Right atrium auricular region (tissue), 2 donors: ENCODE measurements at regions not wholly inside any gene's neighbourhood (a gene's known extent, or its start where the extent isn't known, plus 50 kb on each side); places are given as distances from the start of the nearest gene placed in this dataset.

Experiments
- DNase-seq: peaks from one replicate; pipeline ENCODE4 v3.0.0-alpha.2; 2019; ENCODE audit warnings: low spot score
- H3K27ac ChIP-seq, 2 donors: fragments of 200-600 bp; sonication (generic); 1 replicate in 1 of 2; 2 replicates in 1 of 2; pipeline ENCODE4 v1.5.1; 2016 to 2019
- H3K27me3 ChIP-seq, 2 donors: fragments of 200-600 bp; sonication (generic); one replicate each; pipeline versions ENCODE4 v1.5.1 to v1.6.0; 2017 to 2019
- H3K36me3 ChIP-seq: fragments of 200-600 bp; sonication (generic); one replicate; pipeline ENCODE4 v1.5.1; 2016
- H3K4me1 ChIP-seq, 2 donors: fragments of 200-600 bp; sonication (generic); one replicate each; pipeline versions ENCODE4 v1.5.1 to v1.6.0; 2017 to 2019
- H3K4me3 ChIP-seq, 2 donors: fragments of 200-600 bp; sonication (generic); 1 replicate in 1 of 2; 2 replicates in 1 of 2; pipeline ENCODE4 v1.5.1; 2017 to 2019; ENCODE audit warnings: mild to moderate bottlenecking in 1 of 2, moderate library complexity in 1 of 2
- H3K9me3 ChIP-seq, 2 donors: fragments of 200-600 bp; sonication (generic); one replicate each; pipeline ENCODE4 v1.5.1; 2019
- TF ChIP-seq, protein P1 (sequence below), 2 donors: fragments of 200-600 bp; sonication (generic); IDR thresholded peaks; one replicate each; pipeline ENCODE4 v1.5.1; 2019; ENCODE audit warnings: antibody characterized with exemption in 2 of 2

- no peaks in the 10 kb centered on the region for H3K9me3 ChIP-seq
- H3K36me3 ChIP-seq, result no peaks in the 10 kb centered on the region
- H3K4me1 ChIP-seq, result no peaks in the 10 kb centered on the region
- TF ChIP-seq, protein P1, sequence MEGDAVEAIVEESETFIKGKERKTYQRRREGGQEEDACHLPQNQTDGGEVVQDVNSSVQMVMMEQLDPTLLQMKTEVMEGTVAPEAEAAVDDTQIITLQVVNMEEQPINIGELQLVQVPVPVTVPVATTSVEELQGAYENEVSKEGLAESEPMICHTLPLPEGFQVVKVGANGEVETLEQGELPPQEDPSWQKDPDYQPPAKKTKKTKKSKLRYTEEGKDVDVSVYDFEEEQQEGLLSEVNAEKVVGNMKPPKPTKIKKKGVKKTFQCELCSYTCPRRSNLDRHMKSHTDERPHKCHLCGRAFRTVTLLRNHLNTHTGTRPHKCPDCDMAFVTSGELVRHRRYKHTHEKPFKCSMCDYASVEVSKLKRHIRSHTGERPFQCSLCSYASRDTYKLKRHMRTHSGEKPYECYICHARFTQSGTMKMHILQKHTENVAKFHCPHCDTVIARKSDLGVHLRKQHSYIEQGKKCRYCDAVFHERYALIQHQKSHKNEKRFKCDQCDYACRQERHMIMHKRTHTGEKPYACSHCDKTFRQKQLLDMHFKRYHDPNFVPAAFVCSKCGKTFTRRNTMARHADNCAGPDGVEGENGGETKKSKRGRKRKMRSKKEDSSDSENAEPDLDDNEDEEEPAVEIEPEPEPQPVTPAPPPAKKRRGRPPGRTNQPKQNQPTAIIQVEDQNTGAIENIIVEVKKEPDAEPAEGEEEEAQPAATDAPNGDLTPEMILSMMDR (IDR thresholded peaks at IDR 0.05), result no peak
- no peak overlapping the region for H3K27ac ChIP-seq
- no peak for DNase-seq
- H3K4me3 ChIP-seq, result no peak overlapping the region
- H3K27me3 ChIP-seq, result no peaks in the 10 kb centered on the region
Measured at GRCh38 chr5:129322968-129323367, 137.1 kb upstream of the ADAMTS19 start.

- H3K9me3 ChIP-seq, result no peaks in the 10 kb centered on the region
- H3K27me3 ChIP-seq, result no peaks in the 10 kb centered on the region
- no peaks in the 10 kb centered on the region for H3K36me3 ChIP-seq
- H3K27ac ChIP-seq, result no peak overlapping the region
- TF ChIP-seq, protein P1 (IDR thresholded peaks at IDR 0.05), result no peak
- no peak for DNase-seq
- H3K4me3 ChIP-seq, result no peak overlapping the region
- H3K4me1 ChIP-seq, result no peaks in the 10 kb centered on the region
Measured at GRCh38 chr5:129341306-129341705, 118.8 kb upstream of the ADAMTS19 start.

- Histone ChIP-seq H3K27ac (no peak overlapping the region), H3K36me3 (no peaks in the 10 kb centered on the region), H3K27me3 (no peaks in the 10 kb centered on the region), H3K9me3 (peaks cover 0 to 1% of the 10 kb centered on the region in 2 donors), H3K4me3 (no peak overlapping the region), H3K4me1 (no peaks in the 10 kb centered on the region)
- DNase-seq, result no peak
- TF ChIP-seq, protein P1 (IDR thresholded peaks at IDR 0.05), result no peak
Measured at GRCh38 chr5:129342796-129343195, 117.3 kb upstream of the ADAMTS19 start.

DNA sequence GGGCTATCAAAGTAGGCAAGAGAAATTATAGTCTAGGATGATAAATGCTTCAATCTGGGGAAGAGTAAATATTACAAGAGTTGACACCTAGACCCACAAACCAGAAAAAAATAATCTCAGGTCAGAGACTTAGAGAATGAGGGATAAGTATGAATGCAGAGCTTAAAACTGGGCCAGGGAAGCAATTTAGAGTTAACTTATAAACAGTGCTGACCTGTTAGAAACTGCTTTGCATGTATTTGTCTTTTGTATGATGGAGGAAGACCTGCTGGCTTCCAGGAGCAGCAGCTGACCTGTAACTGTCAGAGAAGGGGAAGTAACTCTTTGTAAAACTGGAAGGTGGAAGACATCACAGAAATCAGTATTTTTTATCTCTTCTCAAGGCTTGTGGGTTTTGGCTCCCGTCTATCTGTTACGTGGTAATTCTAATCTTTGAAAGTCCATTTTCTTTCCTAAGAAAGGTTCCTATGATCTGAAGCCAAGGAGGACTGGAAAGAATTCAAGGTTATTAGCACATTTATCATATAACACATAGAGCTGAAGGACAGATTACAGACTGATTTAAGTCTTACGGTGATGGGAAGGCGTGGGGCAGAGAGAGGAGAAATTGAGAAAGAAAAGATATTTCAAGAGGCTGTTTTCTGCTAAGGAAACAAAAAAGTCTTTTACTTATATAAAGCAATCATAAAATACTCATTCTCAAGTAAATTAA, 114.7 kb upstream of the ADAMTS19 start:
- no peak overlapping the region for H3K27ac ChIP-seq
- no peaks in the 10 kb centered on the region for H3K4me1 ChIP-seq
- peaks cover 0 to 21% of the 10 kb centered on the region in 2 donors for H3K9me3 ChIP-seq
- TF ChIP-seq, protein P1 (IDR thresholded peaks at IDR 0.05), result no peak
- no peaks in the 10 kb centered on the region for H3K27me3 ChIP-seq
- H3K36me3 ChIP-seq, result no peaks in the 10 kb centered on the region
- no peak overlapping the region for H3K4me3 ChIP-seq
- DNase-seq, result no peak

DNA sequence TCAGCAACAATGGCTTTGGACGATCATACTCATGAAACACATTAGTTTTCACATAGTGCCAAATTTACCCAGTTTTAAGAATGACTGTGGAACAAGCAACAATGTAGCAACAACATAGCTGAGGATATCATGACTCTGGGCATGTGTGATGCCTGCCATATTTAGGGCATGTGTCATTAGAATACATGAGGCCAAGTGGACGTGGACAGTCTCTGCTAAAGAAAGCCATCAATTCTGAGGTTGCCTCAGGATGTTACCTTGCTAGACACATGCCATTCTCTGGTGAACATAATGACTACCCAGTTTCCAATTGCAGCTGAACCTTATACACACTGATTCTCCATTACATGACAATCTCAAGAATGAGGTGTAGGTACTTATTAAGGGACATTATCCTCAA, 103.3 kb upstream of the ADAMTS19 start:
- H3K36me3 ChIP-seq, result no peaks in the 10 kb centered on the region
- H3K4me3 ChIP-seq, result no peak overlapping the region
- TF ChIP-seq, protein P1 (IDR thresholded peaks at IDR 0.05), result no peak
- DNase-seq, result no peak
- H3K9me3 ChIP-seq, result no peaks in the 10 kb centered on the region
- no peak overlapping the region for H3K27ac ChIP-seq
- H3K4me1 ChIP-seq, result no peaks in the 10 kb centered on the region
- no peaks in the 10 kb centered on the region for H3K27me3 ChIP-seq

DNA sequence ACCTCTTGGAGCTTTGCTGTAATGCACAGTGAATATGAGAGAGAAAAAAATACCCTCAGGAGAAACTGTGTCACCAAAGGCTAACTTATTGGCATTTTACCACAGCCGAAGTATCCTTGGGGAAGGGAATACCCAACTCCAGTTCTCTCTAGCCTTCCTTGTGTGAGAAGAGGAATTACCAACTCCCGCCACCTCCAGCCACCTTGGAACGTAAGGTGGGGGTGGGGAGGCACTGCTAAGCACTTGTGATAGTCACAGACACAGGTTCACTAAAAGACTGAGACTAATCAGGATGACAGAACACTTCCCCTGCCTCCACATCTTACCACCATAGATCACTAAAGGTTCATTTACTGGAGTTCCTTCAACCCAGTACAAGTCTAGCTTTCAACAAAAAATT, 102.0 kb upstream of the ADAMTS19 start:
- H3K27me3 ChIP-seq, result no peaks in the 10 kb centered on the region
- no peaks in the 10 kb centered on the region for H3K4me1 ChIP-seq
- no peak overlapping the region for H3K27ac ChIP-seq
- no peak for DNase-seq
- no peaks in the 10 kb centered on the region for H3K9me3 ChIP-seq
- no peak overlapping the region for H3K4me3 ChIP-seq
- H3K36me3 ChIP-seq, result no peaks in the 10 kb centered on the region
- TF ChIP-seq, protein P1 (IDR thresholded peaks at IDR 0.05), result no peak
